H1 (cell line): ENCODE measurements at regions not wholly inside any gene's neighbourhood (a gene's known extent, or its start where the extent isn't known, plus 50 kb on each side); places are given as distances from the start of the nearest gene placed in this dataset.

ENCODE experiments used
- EZH2 ChIP-seq: fragments of 200-600 bp; sonication (generic); IDR thresholded peaks from 2 replicates; pipeline ENCODE4 v1.7.1; 2012; ENCODE audit warnings: low read depth, mild to moderate bottlenecking, moderate library complexity, low read length, inconsistent platforms; ENCODE audit not compliant: severe bottlenecking
- FOSL1 ChIP-seq: IDR thresholded peaks from 2 replicates; pipeline ENCODE4 v1.6.1; 2011; ENCODE audit warnings: mild to moderate bottlenecking, low read depth, low read length, moderate library complexity; ENCODE audit not compliant: insufficient read depth
- NRF1 ChIP-seq: IDR thresholded peaks from 2 replicates; pipeline ENCODE4 v1.6.1; 2011; ENCODE audit warnings: mild to moderate bottlenecking, low read depth, low read length, improper control_type of control experiment
- RFX5 ChIP-seq: IDR thresholded peaks from 2 replicates; pipeline ENCODE4 v1.6.1; 2011; ENCODE audit warnings: low read depth, low read length, improper control_type of control experiment, borderline replicate concordance
- SAP30 ChIP-seq: fragments of 300-600 bp; sonication (generic); IDR thresholded peaks from 2 replicates; pipeline ENCODE4 v1.7.1; 2012; ENCODE audit warnings: low read length, moderate library complexity, mild to moderate bottlenecking, inconsistent platforms; ENCODE audit not compliant: insufficient read depth, insufficient replicate concordance
- ZNF274 ChIP-seq: IDR thresholded peaks from 2 replicates; pipeline ENCODE4 v1.7.0; 2012; ENCODE audit warnings: low read length, borderline replicate concordance; ENCODE audit errors: extremely low read depth

- TF ChIP-seq FOSL1, result no peak
- no peak for TF ChIP-seq NRF1
- TF ChIP-seq ZNF274, result no peak
- TF ChIP-seq RFX5, result no peak
- TF ChIP-seq EZH2, result no peak
- no peak for TF ChIP-seq SAP30
- TF ChIP-seq, all 59 proteins: peak for 0
These were observed 229.8 kb downstream of the PIK3C3 start (continued) for GRCh38 chr18:42184685-42185477.
